ENCODE measurements at regions not wholly inside any gene's neighbourhood (a gene's known extent, or its start where the extent isn't known, plus 50 kb on each side); places are given as distances from the start of the nearest gene placed in this dataset.
"Not testable (repeated sequence)": the region's sequence is repeated elsewhere in the genome, so short reads cannot be mapped to it uniquely, and the experiment has no call there.

DNA sequence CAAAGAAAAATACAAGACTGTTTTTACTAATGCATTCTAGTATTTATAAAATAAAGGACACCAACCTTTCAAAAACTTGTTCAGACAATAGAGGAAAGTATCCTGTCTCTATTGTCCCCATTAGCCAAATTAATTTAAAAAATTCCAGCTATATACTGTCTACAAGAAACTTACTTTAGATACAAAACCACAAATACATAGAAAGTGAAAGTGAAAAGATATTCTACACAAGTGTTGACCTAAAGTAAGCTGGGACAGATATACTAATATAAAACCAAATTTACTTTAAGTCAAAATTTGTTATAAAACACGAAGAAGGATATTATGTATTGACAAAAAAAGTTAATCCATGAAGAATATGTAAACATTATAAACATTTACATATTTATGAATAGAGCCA is 893.3 kb upstream of the TMEFF2 start:
- no peak for DNase-seq
- no peaks in the 10 kb centered on the region for H3K4me1 Mint-ChIP-seq
- H3K27me3 Mint-ChIP-seq = no peaks in the 10 kb centered on the region
- H3K27ac Mint-ChIP-seq = no peak overlapping the region
- no peak overlapping the region for H3K4me3 Mint-ChIP-seq
- ATAC-seq (replicated peaks) = no peak
- H3K9me3 Mint-ChIP-seq = no peaks in the 10 kb centered on the region
- no peaks in the 10 kb centered on the region for H3K36me3 Mint-ChIP-seq

DNA sequence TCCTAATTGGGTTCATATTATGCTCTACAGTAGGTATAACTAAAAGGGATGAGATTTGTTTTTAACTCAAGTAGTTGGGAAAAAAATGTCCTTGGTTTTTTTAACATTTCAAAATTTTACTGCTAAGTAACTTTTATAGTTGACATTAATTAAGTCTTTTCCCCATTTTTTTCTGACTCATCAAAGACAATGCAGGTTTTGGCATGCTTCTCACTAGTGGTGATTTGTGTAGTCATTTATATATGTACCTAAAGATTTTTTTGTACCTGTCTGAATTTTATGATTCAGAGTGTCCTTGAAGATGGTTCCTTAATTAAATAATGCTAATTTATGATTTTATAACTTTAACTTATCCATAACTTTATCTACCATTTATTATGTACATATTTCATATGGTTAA is 882.3 kb upstream of the TMEFF2 start:
- Mint-ChIP-seq H3K4me3 (no peak overlapping the region), H3K27ac (no peak overlapping the region), H3K36me3 (no peaks in the 10 kb centered on the region), H3K4me1 (no peaks in the 10 kb centered on the region), H3K27me3 (no peaks in the 10 kb centered on the region), H3K9me3 (no peaks in the 10 kb centered on the region)
- DNase-seq (no peak), ATAC-seq (replicated peaks) (no peak)

DNA sequence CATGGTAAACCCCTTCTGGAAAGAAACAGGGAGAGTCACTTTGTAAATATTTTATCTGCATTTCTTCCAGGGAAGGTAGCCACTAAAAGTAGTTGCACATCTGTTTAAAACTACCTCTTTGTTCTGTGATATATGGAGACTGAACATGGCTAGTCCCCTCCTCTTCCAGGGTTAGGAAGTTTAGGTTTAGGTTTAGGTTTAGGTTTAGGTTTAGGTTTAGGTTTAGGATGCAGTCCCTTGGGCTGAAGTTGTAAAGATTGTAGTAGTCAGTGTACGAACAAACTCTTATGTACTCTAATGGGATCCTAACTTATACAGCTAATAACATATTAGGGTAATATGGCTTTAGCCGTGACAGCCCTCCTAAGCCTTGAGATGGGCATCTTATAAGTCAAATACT is 880.2 kb upstream of the TMEFF2 start:
- DNase-seq = no peak
- Mint-ChIP-seq H3K4me1 (no peaks in the 10 kb centered on the region), H3K9me3 (peaks cover 0 to 1% of the 10 kb centered on the region in 2 donors), H3K27me3 (no peaks in the 10 kb centered on the region), H3K36me3 (no peaks in the 10 kb centered on the region), H3K27ac (peak overlapping the region; percentile 37), H3K4me3 (no peak overlapping the region)
- no peak for ATAC-seq (replicated peaks)

DNA sequence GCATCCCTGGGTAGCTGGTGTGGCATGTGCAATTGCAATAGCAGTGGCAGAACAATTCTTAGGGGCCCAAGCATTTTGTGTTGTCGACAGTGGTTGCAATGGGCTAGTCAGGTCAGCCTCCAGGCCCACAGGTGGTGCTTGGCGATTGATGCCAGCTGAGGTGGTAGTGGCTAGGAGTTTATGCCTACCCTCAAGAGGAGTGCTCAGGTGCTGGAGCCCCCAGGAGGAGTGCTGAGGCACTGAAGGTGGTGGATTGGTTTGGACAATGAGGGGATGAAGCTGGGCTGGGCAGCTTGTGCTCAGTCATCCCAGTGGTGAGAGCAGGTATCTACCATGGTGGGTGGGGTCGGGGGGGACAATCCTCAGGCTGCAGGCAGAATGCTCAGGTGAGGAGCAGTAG is 877.9 kb upstream of the TMEFF2 start:
- Mint-ChIP-seq H3K4me1 (no peaks in the 10 kb centered on the region), H3K27ac (no peak overlapping the region)

DNA sequence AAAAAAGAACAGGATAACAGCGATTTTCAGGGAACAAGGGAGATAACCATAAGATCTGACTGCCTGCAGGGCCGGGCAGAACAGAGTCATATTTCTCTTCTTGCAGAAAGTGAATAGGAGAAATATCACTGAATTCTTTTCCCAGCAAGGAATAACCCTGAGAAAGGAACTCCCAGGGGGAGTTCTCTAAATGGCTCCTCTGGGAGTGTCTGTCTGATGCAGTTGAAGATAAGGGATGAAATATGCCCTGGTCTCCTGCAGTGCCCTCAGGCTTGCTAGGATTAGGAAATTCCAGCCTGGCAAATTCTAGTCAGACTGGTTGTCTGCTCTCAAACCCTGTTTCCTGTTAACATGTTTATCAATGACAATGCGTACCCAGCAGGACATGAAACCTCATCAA is 830.8 kb upstream of the TMEFF2 start:
- not testable (repeated sequence) for H3K27ac Mint-ChIP-seq; H3K27me3 Mint-ChIP-seq; H3K4me1 Mint-ChIP-seq; ATAC-seq (replicated peaks); H3K4me3 Mint-ChIP-seq; DNase-seq; H3K36me3 Mint-ChIP-seq
- H3K9me3 Mint-ChIP-seq = peaks cover 8 to 17% of the 10 kb centered on the region in 2 donors

More for the DNA sequence above, 877.9 kb upstream of the TMEFF2 start:
- Mint-ChIP-seq H3K36me3 (no peaks in the 10 kb centered on the region), H3K4me3 (no peak overlapping the region), H3K9me3 (peaks cover 0 to 1% of the 10 kb centered on the region in 2 donors), H3K27me3 (no peaks in the 10 kb centered on the region)
- ATAC-seq (replicated peaks) (no peak), DNase-seq (no peak)

DNA sequence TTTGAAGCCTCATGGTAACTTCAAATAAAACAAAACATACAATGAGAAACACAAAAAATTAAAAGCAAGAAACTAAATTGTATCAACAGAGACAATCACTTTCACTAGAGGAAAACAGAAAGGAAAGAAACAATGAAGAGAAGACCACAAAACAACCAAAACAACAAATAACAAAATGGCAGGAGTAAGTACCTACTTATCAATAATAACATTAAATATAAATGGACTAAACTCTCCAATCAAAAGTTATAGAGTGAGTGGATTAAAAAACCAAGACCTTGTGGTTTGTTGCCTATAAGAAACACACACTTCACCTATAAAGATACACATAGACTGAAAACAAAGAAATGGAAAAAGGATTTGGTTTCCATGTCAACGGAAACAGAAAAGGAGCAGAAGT is 830.1 kb upstream of the TMEFF2 start:
- Mint-ChIP-seq H3K27me3 (no peaks in the 10 kb centered on the region), H3K4me3 (no peak overlapping the region), H3K36me3 (no peaks in the 10 kb centered on the region), H3K4me1 (no peaks in the 10 kb centered on the region), H3K9me3 (peaks cover 8 to 17% of the 10 kb centered on the region in 2 donors), H3K27ac (no peak overlapping the region)
- no peak for ATAC-seq (replicated peaks)
- no peak for DNase-seq

DNA sequence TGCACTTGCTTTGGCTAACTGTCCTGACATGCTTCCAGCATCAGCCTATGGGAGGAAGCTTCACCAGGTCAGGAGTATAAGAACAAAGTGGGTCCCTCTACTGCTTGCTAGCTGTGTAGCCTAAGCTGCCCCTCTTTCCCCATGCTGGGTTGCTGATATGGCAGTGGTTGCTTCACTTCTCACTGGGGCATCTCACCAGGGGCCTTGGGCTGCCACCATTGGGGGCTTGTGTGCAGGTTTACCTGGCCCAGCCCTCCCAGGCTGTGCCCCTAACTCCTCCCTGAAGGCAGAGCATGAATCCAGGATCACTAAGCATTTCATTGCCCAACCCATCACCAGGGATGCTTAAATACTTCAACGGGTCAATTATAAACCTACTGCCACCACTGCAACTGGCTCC is 817.1 kb upstream of the TMEFF2 start:
- Mint-ChIP-seq H3K4me1 (no peaks in the 10 kb centered on the region), H3K36me3 (no peaks in the 10 kb centered on the region), H3K9me3 (no peaks in the 10 kb centered on the region), H3K27me3 (no peaks in the 10 kb centered on the region), H3K4me3 (no peak overlapping the region), H3K27ac (no peak overlapping the region)
- DNase-seq (no peak), ATAC-seq (replicated peaks) (no peak)

DNA sequence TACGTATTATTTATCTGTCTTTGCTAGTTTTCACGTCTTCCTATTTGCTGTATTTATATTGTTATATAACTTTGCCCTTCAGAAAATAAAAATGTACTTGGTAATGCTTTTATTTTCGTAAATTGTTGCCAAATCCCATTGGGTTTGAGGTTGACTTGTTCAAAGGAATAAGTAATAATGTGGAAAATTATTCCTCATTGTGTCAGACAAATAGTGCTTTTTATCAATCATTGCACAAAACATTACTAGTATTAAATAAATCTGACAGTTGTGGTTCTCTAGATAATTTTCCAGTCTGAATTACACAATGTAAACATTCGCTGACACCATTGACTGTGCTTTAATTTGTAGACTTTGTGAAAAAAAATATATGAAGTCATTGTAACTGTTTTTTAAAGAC is 798.3 kb upstream of the TMEFF2 start:
- Mint-ChIP-seq H3K4me1 (no peaks in the 10 kb centered on the region), H3K36me3 (no peaks in the 10 kb centered on the region), H3K9me3 (peaks cover 2 to 4% of the 10 kb centered on the region in 2 donors), H3K4me3 (no peak overlapping the region), H3K27ac (no peak overlapping the region), H3K27me3 (no peaks in the 10 kb centered on the region)
- DNase-seq (no peak), ATAC-seq (replicated peaks) (no peak)

DNA sequence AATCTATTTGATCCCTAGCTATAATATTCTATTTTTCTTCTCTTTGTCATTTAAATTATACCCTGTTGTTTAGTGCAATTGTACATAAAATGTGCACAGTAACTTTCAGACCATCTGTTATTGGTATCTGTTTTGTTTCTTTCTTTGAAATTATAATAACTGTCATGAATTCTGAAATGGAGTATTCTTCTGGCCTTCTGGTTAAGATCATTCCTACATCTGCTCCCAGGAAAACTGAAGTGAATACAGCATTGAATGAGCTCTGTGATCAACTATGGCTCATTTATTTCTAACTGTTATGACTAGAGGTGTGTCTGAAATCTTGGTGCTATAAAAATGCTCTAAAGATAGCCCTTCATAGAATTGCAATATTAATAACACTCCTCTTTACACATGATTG is 788.4 kb upstream of the TMEFF2 start:
- H3K36me3 Mint-ChIP-seq = no peaks in the 10 kb centered on the region
- H3K4me3 Mint-ChIP-seq = no peak overlapping the region
- no peaks in the 10 kb centered on the region for H3K4me1 Mint-ChIP-seq
- ATAC-seq (replicated peaks) (no peak), DNase-seq (no peak)
- no peaks in the 10 kb centered on the region for H3K27me3 Mint-ChIP-seq
- H3K9me3 Mint-ChIP-seq = no peaks in the 10 kb centered on the region
- no peak overlapping the region for H3K27ac Mint-ChIP-seq

DNA sequence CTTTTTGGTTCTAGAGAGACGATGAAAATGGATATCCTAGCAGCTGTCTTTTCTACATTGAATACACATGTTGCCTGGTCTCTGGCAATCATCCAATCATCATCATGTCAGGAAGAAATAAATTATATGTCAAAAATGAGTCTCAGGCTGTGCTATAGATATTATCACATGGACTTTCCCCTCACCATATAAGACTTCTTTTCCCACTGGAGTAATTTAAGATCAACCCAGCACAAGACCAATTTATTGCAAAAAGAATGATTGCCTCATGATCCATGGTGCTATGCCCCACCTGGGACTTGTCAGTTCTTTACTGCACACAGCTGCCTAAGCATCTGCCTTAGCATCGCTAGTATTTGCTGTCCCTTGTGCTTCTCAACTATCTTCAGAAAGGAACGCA is 783.7 kb upstream of the TMEFF2 start:
- DNase-seq (no peak), ATAC-seq (replicated peaks) (no peak)
- no peak overlapping the region for H3K4me3 Mint-ChIP-seq
- H3K27ac Mint-ChIP-seq = no peak overlapping the region
- no peaks in the 10 kb centered on the region for H3K4me1 Mint-ChIP-seq
- no peaks in the 10 kb centered on the region for H3K27me3 Mint-ChIP-seq
- H3K9me3 Mint-ChIP-seq = no peaks in the 10 kb centered on the region
- H3K36me3 Mint-ChIP-seq = no peaks in the 10 kb centered on the region

DNA sequence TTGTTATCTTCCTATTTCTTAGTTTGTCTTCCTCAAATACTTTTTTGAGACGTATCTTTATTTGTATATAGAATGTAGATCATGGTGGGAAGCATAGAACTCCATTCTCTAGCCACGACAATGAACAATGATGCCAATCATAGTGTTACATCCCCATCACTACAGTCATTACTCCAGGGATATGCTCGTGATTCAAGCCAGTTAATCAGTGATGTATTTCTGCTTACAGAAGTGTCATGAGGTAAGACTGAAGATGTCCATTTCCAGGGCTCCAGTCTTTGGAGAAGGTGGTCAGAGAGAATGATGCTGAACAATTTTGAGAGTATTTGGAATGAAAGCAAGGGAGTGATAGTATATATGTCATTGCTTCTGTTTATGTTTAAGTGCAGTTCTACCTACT is 777.2 kb upstream of the TMEFF2 start:
- Mint-ChIP-seq H3K36me3 (no peaks in the 10 kb centered on the region), H3K4me3 (no peak overlapping the region), H3K9me3 (no peaks in the 10 kb centered on the region), H3K27me3 (no peaks in the 10 kb centered on the region), H3K4me1 (no peaks in the 10 kb centered on the region), H3K27ac (no peak overlapping the region)
- DNase-seq = no peak
- no peak for ATAC-seq (replicated peaks)

DNA sequence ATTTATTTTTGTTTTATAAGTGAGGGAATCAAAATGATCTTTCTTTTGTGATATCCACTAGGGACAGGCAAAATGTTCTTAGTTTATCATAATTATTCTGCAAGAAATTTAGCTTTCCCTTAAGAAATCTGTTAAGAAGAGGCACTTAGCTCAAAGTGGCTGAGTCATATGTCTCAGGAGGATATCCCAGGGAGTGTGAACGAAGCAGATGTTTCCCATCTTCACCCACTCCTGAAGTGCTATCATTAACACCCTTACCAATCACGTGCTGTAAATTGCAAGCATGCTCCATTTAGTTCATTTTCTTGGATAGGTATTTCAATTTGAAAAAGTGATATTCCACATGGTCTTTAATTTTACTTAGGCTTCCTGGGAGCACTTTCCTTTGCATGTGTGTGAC is 774.3 kb upstream of the TMEFF2 start:
- ATAC-seq (replicated peaks) = no peak
- Mint-ChIP-seq H3K9me3 (no peaks in the 10 kb centered on the region), H3K36me3 (no peaks in the 10 kb centered on the region), H3K27ac (no peak overlapping the region), H3K27me3 (no peaks in the 10 kb centered on the region), H3K4me3 (no peak overlapping the region), H3K4me1 (no peaks in the 10 kb centered on the region)
- DNase-seq = no peak

DNA sequence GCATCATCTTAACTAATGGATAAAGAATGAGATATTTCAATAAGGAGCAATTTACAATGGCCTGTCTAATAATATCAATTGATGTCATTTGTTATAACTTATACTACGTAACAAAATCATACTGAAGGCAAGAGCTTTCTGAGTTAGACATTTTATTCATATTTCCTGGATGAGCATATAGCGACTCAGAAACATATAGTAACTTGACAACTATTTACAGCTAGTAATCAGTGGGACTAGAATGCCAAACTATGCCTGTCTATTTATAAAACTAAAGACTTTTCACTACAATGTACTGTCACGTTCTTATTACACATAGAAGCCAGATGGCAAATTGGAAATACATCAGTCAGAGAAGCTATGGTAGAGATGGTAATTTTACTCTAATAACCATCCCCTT is 766.2 kb upstream of the TMEFF2 start:
- H3K4me3 Mint-ChIP-seq = no peak overlapping the region
- DNase-seq = no peak
- no peaks in the 10 kb centered on the region for H3K27me3 Mint-ChIP-seq
- no peaks in the 10 kb centered on the region for H3K36me3 Mint-ChIP-seq
- no peak for ATAC-seq (replicated peaks)
- no peak overlapping the region for H3K27ac Mint-ChIP-seq
- peaks cover 0 to 5% of the 10 kb centered on the region in 2 donors for H3K9me3 Mint-ChIP-seq
- no peaks in the 10 kb centered on the region for H3K4me1 Mint-ChIP-seq

DNA sequence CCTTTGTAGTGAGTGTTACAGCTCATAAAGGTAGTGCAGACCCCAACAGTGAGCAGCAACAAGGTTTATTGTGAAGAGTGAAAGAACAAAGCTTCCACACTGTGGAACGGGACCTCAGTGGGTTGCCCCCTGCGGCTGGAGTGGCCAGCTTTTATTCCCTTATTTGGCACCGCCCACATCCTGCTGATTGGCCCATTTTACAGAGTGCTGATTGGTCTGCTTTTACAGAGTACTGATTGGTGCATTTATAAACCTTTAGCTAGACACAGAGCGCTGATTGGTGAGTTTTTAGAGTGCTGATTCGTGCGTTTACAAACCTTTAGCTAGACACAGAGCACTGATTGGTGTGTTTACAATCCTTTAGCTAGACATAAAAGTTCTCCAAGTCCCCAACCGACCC is 763.9 kb upstream of the TMEFF2 start:
- H3K4me1 Mint-ChIP-seq; H3K27me3 Mint-ChIP-seq; H3K4me3 Mint-ChIP-seq; ATAC-seq (replicated peaks); H3K9me3 Mint-ChIP-seq; DNase-seq; H3K27ac Mint-ChIP-seq; H3K36me3 Mint-ChIP-seq: not testable (repeated sequence)

DNA sequence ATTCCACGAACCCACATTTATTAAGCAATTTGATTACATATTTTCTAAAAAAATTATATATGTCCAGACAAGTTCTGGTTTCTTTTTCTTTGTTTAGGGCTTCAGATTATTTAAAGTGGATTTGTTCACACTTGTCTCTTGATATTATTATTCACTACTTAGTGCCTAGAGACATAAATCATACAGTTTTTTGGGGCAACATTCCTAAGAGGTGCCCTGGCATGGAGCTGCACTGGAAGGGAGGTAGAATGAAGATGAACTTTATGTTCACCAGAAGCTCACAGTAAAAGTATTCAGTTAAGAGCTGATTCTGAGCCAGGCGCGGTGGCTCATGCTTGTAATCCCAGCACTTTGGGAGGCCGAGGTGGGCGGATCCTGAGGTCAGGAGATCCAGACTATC is 762.7 kb upstream of the TMEFF2 start:
- no peaks in the 10 kb centered on the region for H3K27me3 Mint-ChIP-seq
- peaks cover 0 to 5% of the 10 kb centered on the region in 2 donors for H3K9me3 Mint-ChIP-seq
- no peaks in the 10 kb centered on the region for H3K36me3 Mint-ChIP-seq
- ATAC-seq (replicated peaks) = no peak
- H3K4me3 Mint-ChIP-seq = no peak overlapping the region
- H3K4me1 Mint-ChIP-seq = no peaks in the 10 kb centered on the region
- H3K27ac Mint-ChIP-seq = no peak overlapping the region
- no peak for DNase-seq

DNA sequence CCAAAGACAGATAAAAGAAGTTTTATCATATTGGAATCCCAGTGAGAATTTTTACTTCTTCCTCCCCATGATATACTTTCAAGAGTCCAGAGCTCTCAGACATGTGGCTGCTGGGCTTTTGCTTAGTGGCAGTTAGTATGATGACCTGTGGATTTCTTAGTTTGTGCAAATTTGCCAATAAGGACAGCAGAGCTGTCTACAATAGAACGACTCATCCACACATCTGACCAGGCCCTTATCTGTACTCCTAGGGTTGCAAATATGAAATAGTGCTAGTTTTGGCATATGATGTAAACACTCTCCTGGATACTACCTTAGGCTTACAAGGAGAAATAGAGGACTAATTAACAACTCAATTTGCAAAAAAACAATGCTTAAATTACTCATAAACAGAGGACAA is 758.4 kb upstream of the TMEFF2 start:
- ATAC-seq (replicated peaks) (no peak), DNase-seq (no peak)
- Mint-ChIP-seq H3K4me1 (no peaks in the 10 kb centered on the region), H3K27ac (no peak overlapping the region), H3K9me3 (peaks cover 0 to 4% of the 10 kb centered on the region in 2 donors), H3K4me3 (no peak overlapping the region), H3K27me3 (no peaks in the 10 kb centered on the region), H3K36me3 (no peaks in the 10 kb centered on the region)
